ENCODE measurements at regions not wholly inside any gene's neighbourhood (a gene's known extent, or its start where the extent isn't known, plus 50 kb on each side); places are given as distances from the start of the nearest gene placed in this dataset.

DNA sequence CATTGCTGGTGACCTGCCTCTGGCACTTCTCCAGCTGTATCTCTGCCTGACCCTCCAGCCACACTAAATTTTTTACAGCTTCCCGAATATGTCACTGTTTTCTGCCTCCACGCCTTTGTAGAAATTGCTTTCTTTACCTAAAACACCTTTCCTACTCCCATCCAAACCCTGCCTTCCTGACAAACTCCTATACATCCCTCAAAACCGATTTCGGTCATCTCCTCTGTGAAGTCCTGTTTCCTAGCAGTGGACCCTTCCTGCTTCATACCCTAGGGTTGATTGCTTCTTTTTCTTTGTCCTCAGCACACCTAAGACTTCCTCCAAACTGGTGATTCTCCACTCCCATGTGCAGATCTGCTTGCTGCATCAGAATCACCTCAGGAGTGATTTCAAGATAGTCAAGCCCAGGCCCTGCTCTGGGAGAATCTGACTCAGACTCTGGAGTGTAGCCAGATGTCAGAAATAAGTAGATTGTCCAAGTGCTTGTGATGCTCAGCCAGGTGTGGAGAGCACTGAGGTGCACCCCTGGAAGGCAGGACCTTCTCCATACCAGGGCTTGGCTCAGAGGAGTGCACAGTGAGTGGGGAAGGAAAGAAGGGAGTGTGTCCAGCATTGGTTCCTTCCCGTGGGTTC, 184.2 kb downstream of the COPRS start:
- WGBS, 2 experiments (ENCODE audit: extremely low coverage in 1 of 2, insufficient coverage in 1 of 2, insufficient read length in 1 of 2, insufficient replicate concordance in 2 of 2, low coverage in 1 of 2, low lambda C conversion rate in 2 of 2, missing lambda C conversion rate in 1 of 2), result 89 to 100% methylated on average over 1 to 5 of the region's 5 CpGs
- Histone ChIP-seq H3K79me1 (ENCODE audit: low read depth, low read length) (no peaks in the 10 kb centered on the region), H3K23me2 (ENCODE audit: low read depth, low read length) (no peaks in the 10 kb centered on the region), H3K18ac (ENCODE audit: extremely low read depth, low read length) (no peak overlapping the region), H3K27ac (ENCODE audit: low read depth, low read length) (no peak overlapping the region), H3K4me2 (ENCODE audit: insufficient read depth in 1 of 2, low read depth in 2 of 2, low read length in 2 of 2) (no peak overlapping the region), H3K14ac (ENCODE audit: insufficient read length) (no peak overlapping the region), H3K23ac (ENCODE audit: insufficient read length) (no peak overlapping the region), H2BK5ac (ENCODE audit: low read depth, low read length) (no peak overlapping the region), H4K20me1 (replicated peaks in 1 of 2; ENCODE audit: control insufficient read depth in 1 of 2, insufficient read depth in 2 of 2, low read length in 2 of 2) (no peaks in the 10 kb centered on the region), H2BK12ac (ENCODE audit: low read depth, low read length) (no peak overlapping the region), H3K79me2 (ENCODE audit: control insufficient read depth in 1 of 2, insufficient read depth in 2 of 2, low read length in 2 of 2) (no peaks in the 10 kb centered on the region), H3K36me3 (ENCODE audit: control insufficient read depth in 2 of 4, insufficient read depth in 4 of 4, low read length in 3 of 4) (no peaks in the 10 kb centered on the region), H3K9ac (replicated peaks in 1 of 4; ENCODE audit: extremely low read depth in 1 of 4, low read depth in 3 of 4, low read length in 3 of 4) (no peak overlapping the region), H4K8ac (ENCODE audit: extremely low read depth, insufficient read depth, low read length) (no peak overlapping the region; the same call in 1 of the 2 replicates), H2AK5ac (ENCODE audit: low read depth, low read length) (no peak overlapping the region), H3K4ac (replicated peaks; ENCODE audit: insufficient read length, low read depth, low read length) (no peak overlapping the region), H4K91ac (replicated peaks; ENCODE audit: insufficient read length, low read length) (no peak overlapping the region), H4K5ac (ENCODE audit: insufficient read length, low read depth, low read length) (no peak overlapping the region), H3K56ac (replicated peaks; ENCODE audit: insufficient read length, low read depth, low read length) (no peak overlapping the region), H2AFZ (ENCODE audit: low read length) (no peak overlapping the region), H3K4me3 (ENCODE audit: extremely low read depth in 1 of 4, insufficient read depth in 2 of 4, low read depth in 3 of 4, low read length in 4 of 4) (no peak overlapping the region), H2BK15ac (ENCODE audit: low read length) (no peak overlapping the region), H3K4me1 (replicated peaks in 1 of 4; ENCODE audit: control insufficient read depth in 3 of 4, insufficient read depth in 4 of 4, low read length in 3 of 4) (no peaks in the 10 kb centered on the region; a peak in 1 of 7 replicates), H2BK120ac (replicated peaks; ENCODE audit: low read depth, low read length) (no peak overlapping the region), H2BK20ac (ENCODE audit: low read length) (no peak overlapping the region), H3K27me3 (replicated peaks in 1 of 4; ENCODE audit: control insufficient read depth in 3 of 4, extremely low read depth in 1 of 4, insufficient read depth in 3 of 4, low read length in 3 of 4) (no peaks in the 10 kb centered on the region), H3K9me3 (ENCODE audit: insufficient read depth in 2 of 2, low read depth in 1 of 2, low read length in 1 of 2) (peaks cover 4 to 15% of the 10 kb centered on the region in 2 experiments)
- ChIA-PET POLR2A (ENCODE audit: partially characterized antibody) (no interaction called here), CTCF (ENCODE audit: partially characterized antibody) (interaction anchor here (1.4 kb wide), 1 partner anchor 22 kb away, joined by 3 read pairs; no protein-coding TSS in a partner anchor)
- FAIRE-seq (no peak), DNase-seq (ENCODE audit: low read depth in 1 of 2, low spot score in 2 of 2) (no peak)
- TF ChIP-seq SP4 (IDR thresholded peaks at IDR 0.05; ENCODE audit: low read length), result no peak
- TF ChIP-seq RBBP5 (IDR thresholded peaks at IDR 0.05; ENCODE audit: borderline replicate concordance, low read depth, low read length), result no peak
- no peak for TF ChIP-seq TAF7 (optimal IDR thresholded peaks at IDR 0.05; ENCODE audit: borderline replicate concordance, low read depth, low read length)

All from H1 (cell line).